ENCODE measurements at regions not wholly inside any gene's neighbourhood (a gene's known extent, or its start where the extent isn't known, plus 50 kb on each side); places are given as distances from the start of the nearest gene placed in this dataset.
"Not testable (repeated sequence)": the region's sequence is repeated elsewhere in the genome, so short reads cannot be mapped to it uniquely, and the experiment has no call there.

DNA sequence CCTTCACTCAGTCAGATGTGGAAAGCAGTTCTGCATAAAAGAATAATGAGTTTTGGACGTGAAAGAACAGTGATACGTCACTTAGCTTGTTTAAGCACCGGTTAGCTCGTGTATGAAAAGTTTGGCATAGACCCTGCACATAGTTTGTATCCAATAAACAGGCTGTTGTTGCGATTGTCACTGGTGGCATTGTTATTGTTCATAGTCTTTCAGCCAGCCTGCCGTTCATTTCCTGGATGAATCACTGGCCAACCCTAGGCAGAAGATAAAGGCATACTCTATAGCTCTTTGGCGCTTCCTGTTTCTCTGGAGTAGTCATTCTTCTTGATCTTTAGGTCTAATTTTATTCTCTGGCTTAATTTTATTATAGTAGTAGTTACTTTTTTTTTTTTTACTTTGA is 57.8 kb upstream of the ANKRD30A start:
- no peak for DNase-seq (ENCODE audit: low read depth)

DNA sequence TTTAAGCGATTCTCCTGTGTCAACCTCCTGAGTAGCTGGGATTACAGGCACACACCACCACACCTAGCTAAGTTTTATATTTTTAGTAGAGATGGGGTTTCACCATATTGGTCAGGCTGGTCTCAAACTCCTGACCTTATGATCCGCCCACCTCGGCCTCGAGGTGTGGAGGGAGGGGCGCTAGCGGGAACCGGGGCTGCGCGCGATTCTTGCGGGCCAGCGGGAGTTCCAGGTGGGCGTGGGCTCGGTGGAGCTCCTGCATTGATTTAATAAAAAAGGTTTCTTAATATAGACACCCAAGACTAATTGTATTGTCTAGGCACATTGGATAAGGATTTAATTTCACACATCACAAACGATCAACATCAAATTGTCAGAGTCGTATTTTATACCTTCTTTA is 63.1 kb upstream of the ANKRD30A start:
- not testable (repeated sequence) for DNase-seq (ENCODE audit: low read depth)

DNA sequence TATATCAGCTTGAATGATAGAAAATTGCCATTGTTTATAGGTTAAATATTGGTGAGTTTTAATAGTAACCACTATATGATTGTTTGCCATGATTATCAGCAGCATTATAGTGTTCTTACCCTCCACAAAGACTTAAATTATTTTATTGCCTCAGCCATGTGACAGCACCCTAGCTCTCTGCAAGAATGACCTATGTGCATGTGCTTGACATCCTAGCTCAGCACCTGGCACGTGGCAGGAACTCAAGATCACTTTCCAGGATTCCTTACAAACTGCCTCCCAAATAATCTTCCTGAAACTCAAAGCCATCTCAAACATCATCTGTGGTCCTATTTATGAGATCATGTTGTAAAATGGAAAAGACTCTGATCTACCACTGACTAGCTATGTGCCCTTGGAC is 68.1 kb upstream of the ANKRD30A start:
- DNase-seq (ENCODE audit: low read depth), result no peak

DNA sequence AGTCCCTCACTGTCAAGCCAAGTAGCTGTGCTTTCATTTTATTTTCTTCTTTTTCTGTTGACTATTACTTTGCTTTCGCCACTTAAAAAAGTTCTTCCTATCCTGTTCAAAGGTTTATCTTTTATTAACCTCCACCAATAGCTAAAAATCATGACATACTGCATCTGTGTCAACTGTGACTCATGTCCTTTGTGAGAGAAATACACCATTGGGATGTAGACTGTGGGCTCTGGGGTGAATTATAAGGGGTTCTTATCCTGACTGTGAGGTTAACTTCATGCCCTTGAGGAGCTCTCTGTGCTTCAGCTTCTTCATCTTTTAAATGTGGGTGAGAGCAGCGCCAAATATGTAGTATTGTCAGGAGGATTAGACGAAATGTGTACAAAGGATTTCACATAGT is 71.9 kb upstream of the ANKRD30A start:
- no peak for DNase-seq (ENCODE audit: low read depth)

DNA sequence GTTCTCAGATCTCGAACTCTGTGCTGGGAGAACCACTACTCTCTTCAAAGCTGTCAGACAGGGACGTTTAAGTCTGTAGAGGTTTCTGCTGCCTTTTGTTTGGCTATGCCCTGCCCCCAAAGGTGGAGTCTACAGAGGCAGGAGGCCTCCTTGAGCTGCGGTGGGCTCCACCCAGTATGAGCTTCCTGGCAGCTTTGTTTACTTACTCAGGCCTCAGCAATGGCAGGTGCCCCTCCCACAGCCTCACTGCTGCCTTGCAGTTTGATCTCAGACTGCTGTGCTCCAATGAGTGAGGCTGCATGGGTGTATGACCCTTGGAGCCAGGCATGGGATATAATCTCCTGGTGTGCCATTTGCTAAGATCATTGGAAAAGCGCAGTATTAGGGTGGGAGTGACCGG is 75.4 kb upstream of the ANKRD30A start:
- DNase-seq (ENCODE audit: low read depth), result not testable (repeated sequence)

DNA sequence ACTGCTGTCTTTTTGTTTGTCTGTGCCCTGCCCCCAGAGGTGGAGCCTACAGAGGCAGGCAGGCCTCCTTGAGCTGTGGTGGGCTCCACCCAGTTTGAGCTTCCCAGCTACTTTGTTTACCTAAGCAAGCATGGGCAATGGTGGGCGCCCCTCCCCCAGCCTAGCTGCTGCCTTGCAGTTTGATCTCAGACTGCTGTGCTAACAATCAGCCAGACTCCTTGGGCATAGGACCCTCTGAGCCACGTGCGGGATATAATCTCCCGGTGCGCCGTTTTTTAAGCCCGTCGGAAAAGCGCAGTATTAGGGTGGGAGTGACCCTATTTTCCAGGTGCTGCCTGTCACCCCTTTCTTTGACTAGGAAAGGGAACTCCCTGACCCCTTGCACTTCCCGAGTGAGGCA is 81.1 kb upstream of the ANKRD30A start:
- DNase-seq (ENCODE audit: low read depth), result not testable (repeated sequence)

DNA sequence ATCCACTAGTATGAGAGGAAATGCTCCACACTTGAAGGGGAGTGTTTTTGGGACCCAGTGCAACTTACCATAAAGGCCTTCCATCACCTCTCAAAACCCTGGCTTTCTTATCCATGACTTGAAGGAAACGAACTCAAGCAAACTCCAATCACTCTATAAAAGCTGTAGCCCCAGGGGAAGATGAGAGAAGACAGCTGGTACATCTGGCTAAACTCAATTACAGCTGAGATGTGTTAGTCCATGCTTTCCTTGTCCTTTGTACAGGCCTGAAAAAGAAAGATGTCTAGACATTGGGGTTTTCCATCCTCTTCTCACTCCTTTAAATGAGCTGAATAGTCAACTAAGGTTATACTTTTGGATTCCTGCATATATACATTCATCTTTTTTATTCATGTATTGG is 89.5 kb upstream of the ANKRD30A start:
- DNase-seq (ENCODE audit: low read depth), result no peak

DNA sequence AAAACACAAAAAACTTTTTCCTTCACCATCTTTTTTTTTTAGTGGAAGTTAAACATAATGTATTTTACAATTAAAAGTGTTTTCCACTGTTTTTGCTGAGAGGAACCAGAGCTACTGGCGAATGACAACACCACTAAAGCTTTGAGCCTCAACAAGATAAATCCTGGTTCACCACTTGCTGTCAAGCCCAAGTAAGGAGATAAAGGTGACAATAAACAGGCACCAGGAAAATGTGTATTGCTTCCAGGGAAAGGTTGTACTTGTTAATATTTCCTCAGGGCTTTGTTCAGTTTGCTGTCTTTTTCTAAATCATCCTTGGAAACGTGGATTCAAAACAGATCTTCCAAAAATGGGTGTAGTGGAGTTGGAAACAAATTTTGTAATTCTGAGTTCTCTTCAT is 109.9 kb upstream of the ANKRD30A start:
- no peak for DNase-seq (ENCODE audit: low read depth)

DNA sequence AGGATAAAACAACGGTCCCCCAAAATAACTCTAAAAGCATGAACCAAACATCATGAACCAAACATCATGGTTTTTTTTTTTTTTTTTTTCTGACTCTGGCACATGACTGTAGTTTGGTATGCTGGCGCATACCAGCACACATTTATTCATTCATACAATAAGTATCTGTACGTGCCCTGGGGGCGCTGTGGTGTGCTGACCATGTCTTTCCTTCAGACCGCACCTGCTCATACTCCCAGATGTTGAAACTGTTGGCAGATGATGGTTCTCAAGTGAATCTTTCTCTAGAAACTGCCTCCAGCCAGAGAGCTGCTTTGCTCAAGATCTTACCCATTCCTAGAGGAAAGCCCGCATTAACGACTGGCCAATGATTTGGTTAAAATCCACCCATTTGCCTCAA is 114.7 kb upstream of the ANKRD30A start:
- no peak for DNase-seq (ENCODE audit: low read depth)

DNA sequence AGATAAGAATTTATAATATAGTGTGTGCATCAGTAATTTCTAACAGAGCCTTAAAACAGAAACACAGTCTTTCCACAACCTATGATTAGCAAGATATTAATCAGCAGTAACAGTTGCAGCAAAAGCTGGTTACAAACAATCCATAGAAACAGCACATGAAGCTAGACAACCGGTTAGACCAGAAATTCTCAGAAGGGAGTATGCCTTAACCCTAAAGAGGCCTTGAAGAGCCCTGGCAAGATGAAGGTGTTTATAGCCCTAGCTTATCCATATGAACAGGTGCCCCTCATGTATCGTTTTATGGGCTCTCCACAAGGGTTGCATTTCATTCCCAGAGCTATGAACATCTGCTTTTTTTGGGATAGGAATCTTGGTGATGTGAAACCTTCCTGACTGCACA is 117.1 kb upstream of the ANKRD30A start:
- DNase-seq (ENCODE audit: low read depth), result not testable (repeated sequence)

DNA sequence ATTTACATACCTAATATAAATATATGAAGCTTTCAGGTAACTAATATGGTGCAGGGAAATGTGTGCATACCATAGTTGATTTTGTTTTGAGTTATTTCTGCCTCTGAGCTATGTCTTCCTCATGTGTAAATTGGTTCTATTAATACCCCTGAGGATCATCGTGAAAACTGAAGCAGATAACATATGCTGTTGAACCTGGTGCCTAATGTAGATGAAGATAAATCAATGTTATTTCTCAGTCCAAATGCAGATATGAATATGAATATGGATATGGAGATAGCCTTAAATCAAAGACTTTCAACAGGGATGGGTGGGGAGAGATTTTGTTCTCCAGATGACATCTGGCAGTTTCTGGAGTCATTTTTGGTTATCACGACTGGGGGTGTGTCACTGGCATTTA is 122.3 kb upstream of the ANKRD30A start:
- DNase-seq (ENCODE audit: low read depth), result no peak

DNA sequence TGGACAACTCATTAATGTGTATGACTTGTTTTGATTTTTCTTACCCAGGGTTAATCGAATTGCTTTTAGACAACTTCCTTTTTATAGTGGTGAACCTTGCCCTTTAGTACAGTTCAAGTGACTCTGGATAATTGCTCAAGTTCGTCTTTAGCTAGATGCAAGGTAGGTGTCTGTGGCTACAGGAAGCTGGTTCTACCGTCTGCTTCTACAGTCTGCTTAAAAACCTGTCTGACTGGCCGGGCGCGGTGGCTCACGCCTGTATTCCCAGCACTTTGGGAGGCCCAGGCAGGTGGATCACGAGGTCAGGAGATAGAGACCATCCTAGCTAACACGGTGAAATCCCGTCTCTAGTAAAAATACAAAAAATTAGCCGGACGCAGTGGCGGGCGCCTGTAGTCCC is 129.6 kb upstream of the ANKRD30A start:
- not testable (repeated sequence) for DNase-seq (ENCODE audit: low read depth)

DNA sequence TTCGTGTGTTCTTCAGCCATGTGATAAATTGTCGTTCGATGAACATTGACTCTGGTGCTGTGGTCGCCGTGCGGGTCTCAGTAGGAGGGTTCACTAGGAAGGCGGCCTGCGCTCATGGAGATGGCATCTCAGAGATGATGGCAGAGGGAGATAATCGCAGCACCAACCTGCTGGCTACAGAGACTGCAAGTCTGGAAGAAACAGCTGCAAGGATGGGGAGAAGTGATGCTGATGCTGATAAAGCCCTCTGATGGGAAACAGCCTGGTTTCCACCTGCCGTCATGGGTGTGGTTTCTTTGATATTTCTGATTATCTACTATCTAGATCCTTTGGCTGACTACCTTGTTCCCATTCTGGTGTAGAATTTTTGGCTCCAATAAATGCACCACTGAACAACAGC is 130.5 kb upstream of the ANKRD30A start:
- DNase-seq (ENCODE audit: low read depth), result no peak

DNA sequence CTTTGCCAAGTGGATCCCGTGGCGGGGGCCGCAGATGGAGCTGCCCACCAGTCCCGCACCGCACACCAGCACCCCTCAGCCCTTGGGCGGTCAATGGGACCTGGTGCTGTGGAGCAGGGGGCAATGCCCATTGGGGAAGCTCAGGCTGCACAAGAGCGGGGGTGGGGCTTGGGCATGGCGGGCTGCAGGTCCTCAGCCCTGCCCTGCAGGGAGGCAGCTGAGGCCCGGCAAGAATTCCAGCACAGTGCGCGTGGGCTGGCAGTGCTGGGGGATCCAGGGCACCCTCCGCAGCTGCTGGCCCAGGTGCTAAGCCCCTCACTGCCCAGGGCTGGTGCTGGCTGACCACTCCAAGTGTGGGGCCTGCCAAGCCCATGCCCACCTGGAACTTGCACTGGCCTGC is 136.2 kb upstream of the ANKRD30A start:
- DNase-seq (ENCODE audit: low read depth), result no peak

DNA sequence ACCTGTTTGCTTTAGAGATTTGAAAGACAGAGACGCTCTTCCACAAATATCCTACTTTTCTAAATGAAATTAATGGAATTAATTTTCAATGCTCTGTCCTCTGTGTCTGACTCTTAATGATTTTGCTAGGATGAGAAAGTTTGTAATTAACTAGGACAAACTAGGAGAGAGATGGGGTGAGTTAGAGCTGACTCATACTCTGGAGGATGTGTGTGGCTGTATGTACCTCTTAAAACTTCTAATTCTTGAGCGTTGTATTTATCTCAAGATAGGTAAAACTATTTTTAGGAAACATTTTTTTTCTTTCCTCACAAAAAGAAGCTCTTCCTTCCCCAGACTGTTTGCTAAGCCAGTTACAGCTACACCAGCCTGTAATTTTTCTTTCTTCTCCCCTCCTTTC is 178.8 kb upstream of the ANKRD30A start:
- DNase-seq (ENCODE audit: low read depth), result no peak

DNA sequence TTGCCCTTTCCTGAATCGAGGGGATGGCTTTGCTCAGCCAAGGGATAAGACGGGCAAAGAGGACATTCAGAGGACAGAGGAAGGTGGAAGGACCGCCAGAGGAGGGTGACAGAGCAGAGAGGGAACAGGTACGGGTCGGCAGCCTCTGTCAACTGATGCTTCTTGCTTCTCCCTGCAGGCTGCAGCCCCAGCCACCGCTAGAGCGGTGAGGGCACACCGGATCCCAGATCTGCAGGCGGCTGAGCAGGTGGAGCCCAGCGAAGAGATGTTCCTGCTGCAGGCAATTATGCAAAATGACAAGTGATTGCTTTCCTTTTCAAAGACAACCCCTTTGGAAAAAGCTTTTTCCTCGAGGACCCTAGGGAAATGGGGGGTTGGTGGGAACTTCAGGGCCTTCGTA is 181.9 kb upstream of the ANKRD30A start:
- DNase-seq (ENCODE audit: low read depth), result no peak

DNA sequence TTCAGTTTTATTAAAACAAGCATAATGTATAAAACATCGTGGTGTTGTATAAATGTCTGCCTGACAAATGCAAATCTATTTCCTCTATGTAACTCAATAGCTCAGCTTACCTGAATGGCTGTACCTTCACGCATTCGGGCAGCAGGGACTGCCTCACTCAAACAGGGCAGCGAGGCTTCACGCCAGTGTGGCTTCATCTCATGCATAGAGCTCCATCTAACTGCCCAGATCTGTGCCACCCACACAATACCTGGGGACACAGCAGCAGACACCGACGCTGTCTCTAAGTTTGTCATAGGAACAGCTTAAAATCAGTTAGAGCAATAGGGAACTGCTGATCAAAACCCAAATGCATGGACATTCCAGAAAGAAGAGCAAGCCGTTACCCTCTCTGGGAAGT is 182.8 kb upstream of the ANKRD30A start:
- DNase-seq (ENCODE audit: low read depth), result no peak

DNA sequence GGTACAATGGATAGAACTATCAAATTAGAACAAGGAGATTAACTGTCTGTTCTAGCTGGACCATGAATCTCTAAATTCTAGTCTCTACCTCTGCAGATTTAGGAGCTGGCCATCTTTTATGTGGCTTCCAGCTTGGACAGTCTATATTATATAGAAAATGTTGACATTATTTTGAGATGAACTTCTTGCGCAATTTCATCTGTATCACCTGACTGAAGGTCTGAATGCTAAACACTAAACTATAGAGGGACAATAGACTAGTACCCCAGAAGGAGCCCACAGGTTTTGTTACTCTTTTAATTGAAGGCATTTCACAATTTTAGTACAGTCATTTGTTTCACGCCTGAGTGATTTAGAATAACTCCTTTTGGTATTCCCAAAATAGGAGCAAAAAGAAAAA is 222.4 kb upstream of the ANKRD30A start:
- DNase-seq (ENCODE audit: low read depth), result no peak

DNA sequence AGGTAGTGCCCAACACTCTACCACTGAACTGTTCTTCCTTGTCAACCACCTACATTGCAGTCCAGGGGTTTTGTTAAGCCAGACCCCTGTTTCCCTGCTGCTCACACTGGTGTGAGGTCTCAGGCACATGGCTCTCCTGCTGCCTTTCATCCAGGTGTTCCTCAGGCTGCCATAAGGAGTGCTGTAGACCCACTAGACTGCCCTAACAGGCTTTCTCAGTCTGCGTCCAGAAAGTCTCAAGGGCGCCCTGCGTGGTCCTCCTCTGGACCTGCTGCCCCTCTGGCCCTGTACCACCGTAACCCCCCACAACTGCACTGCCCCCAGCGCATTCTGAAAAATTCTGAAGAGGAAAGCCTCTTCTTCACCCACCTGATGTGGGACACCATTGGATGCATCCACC is 225.7 kb upstream of the ANKRD30A start:
- no peak for DNase-seq (ENCODE audit: low read depth)

DNA sequence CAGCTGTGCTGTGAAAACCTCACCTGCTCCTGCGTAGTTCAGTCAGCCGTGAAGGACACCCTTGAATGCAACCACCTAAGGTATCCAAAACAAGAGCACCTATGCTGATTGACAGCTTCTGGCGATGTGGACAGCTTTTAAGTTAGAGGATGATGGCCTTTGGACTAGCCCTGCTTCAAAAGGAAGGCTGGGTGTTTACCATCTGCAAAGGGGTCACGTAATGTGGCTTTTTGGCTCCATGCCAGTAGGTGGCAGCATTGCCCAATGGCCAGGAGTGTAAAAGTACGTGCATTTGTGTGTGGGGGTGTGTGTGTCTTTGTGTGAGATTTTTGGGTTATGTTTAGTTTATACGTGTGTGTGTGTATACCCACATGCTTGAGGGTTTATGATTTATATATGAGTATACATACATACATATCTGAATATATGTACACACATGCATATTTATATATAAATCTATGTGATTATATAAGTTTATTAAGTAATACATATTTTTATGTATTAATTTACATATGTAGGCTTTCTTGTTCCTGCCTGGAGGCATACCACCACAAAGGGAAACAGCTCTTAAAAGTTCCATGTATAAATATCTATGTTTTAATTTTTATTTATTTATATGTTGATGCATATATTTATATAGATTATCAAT is 236.3 kb upstream of the ANKRD30A start:
- peak; percentile 18 for DNase-seq (ENCODE audit: low read depth)

DNA sequence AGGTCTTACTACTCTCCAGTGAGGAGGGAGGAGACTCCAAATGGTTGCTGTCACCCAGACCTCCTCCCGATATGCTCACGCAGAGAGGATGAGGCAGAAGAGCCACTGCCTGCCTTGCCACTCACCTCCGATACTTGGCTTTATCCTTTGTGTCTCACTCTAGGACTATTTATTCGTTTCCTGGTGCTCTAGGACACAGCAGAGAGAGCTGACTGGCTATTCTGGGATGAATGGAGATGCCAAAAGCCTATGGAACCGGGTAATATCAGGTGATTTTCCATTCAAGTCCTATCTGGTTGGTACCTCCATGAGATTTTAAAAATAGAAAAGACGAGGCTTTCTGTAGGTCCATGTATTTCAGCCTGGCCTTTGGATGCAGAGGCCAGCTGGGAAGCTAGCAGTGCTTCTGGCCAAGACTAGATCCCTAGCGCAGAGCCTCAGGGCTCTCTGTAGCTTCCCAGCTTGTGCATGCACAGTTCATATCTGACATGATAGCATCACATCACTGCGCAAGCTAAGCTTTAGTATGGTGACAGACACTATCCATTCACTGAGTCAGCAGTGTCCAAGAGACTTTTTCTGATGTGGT is 239.0 kb upstream of the ANKRD30A start:
- no peak for DNase-seq (ENCODE audit: low read depth)

DNA sequence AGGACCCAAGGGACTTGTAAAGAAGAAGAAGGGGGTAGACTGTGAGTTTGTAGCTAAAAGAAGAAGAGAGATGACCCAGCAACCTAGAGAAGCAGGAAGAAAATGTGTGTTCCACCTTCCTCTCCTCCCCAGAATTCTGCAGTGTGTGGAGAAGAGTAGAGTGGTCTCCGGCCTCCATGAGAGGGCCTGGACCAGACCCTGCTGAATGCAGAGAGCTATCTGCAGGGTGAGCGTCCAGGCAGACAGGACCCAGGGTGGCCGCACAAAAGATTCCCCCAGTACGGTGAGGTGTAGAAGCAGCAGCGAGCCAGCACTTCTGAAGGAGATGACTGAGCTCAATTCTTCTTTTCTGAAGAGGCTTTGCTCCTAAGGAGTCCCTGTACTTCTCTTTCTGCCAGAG is 239.7 kb upstream of the ANKRD30A start:
- no peak for DNase-seq (ENCODE audit: low read depth)

DNA sequence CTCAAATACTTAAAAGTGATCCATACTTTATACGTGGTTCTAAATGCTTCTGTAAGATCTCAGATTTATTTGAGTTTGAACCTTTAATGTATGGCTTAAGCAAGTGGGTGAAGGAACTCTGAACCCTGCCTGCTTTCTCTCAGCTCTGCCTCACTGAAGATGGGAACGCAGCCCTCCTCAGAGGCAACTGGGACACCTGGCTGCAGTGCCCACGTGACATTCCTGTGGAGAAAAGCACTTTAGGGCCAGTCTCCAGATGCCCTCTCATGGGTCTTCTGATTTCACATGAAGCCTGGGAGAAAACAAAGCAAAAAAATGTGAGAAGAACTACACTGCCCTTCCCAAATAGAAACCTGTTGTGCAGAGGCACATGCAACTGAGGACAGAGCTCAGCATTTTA is 242.6 kb upstream of the ANKRD30A start:
- no peak for DNase-seq (ENCODE audit: low read depth)

DNA sequence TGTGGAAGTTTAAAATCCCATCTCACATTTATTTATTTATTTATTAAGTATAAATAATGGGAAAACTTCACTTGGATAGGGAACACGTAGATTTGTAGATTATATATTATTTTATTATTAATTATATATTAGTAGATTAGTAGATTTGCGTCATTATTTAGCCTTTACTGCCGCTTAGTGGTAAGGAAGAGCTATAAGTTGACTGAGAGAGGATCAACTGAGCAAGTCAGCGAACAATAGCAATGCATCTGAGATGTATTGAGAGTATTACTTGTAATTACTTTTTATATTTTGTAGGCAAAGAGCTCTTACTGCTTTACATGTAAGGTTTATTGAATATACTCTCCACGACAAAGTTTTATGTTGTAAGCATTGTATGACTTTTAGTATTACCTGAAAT is 244.5 kb upstream of the ANKRD30A start:
- no peak for DNase-seq (ENCODE audit: low read depth)

All from T follicular helper cell (primary cell).